ENCODE measurements at regions not wholly inside any gene's neighbourhood (a gene's known extent, or its start where the extent isn't known, plus 50 kb on each side); places are given as distances from the start of the nearest gene placed in this dataset.

DNA sequence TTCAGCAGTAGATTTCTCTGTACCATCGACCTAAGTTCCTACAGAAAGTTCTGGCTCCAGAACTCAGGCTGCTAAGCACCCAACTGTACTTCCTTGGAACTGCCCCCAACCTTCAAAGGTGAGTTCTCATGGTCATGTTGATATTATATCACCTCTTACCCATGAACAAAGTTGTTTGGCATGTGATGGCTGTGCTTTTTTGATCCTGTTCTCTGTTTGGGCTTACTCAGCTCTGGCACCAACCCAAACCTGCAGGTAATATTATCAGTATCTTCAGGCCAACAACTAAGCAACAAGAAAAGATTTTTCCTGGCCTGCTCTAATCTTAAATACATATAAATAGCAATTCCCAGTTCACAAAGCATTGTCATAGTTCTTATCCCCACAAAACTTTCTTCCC lies 318.7 kb upstream of the LMCD1 start:
- no peaks in the 10 kb centered on the region for H3K9me3 Mint-ChIP-seq

DNA sequence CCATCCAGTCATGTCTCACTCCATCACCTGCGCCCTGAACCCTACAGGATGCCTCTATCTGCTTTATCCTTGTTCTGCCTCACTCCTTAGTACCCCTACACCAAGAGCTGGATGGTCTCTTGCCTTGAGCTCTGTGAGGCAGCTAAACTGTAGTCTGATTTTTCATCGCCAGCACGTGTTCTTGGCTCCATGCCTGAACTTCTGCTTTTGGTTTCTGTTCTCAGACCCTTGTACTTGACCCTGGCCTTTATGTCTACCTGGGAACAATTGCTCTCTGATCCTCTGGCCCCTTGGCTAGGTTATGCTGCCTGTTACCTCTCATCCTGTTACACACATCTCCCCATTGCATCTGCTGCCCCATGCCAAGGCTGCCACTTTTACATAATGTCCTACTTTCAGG lies 318.0 kb upstream of the LMCD1 start:
- Mint-ChIP-seq H3K4me1 (no peaks in the 10 kb centered on the region), H3K36me3 (ENCODE audit: low read depth) (no peaks in the 10 kb centered on the region), H3K9me3 (no peaks in the 10 kb centered on the region), H3K27me3 (ENCODE audit: low read depth) (no peaks in the 10 kb centered on the region), H3K4me3 (no peak overlapping the region), H3K27ac (no peak overlapping the region)
- no peak for TF ChIP-seq CTCF (IDR thresholded peaks at IDR 0.05; ENCODE audit: unreplicated experiment in 3 of 3)

More for the DNA sequence above, 318.7 kb upstream of the LMCD1 start:
- H3K27ac Mint-ChIP-seq: no peak overlapping the region
- no peak for TF ChIP-seq CTCF (IDR thresholded peaks at IDR 0.05; ENCODE audit: unreplicated experiment in 3 of 3)
- H3K27me3 Mint-ChIP-seq (ENCODE audit: low read depth): no peaks in the 10 kb centered on the region
- H3K4me3 Mint-ChIP-seq: no peak overlapping the region
- H3K4me1 Mint-ChIP-seq: no peaks in the 10 kb centered on the region
- no peaks in the 10 kb centered on the region for H3K36me3 Mint-ChIP-seq (ENCODE audit: low read depth)

DNA sequence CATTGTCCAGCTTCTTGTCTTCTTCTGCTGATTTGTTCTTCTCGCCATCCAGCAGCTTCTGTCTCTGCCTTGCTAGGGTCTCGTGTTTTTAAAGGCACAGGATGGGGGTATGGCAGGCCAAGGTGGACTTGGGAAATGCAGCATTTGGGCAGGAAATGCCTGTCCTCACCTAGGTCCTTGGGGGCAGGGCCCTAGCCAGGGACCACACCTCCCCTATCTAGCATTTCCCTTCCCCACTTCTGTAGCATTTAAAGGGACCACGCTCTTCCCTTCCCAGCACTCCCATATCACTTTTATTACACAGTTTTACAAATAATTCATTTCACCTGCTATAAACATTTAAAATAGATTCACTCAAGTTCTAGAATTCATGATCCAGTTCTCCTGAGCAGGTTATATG lies 315.4 kb upstream of the LMCD1 start:
- Mint-ChIP-seq H3K27ac (no peak overlapping the region), H3K4me3 (no peak overlapping the region), H3K36me3 (ENCODE audit: low read depth) (no peaks in the 10 kb centered on the region), H3K4me1 (no peaks in the 10 kb centered on the region), H3K9me3 (peaks cover 4% of the 10 kb centered on the region), H3K27me3 (ENCODE audit: low read depth) (no peaks in the 10 kb centered on the region)
- TF ChIP-seq CTCF (IDR thresholded peaks at IDR 0.05; ENCODE audit: unreplicated experiment in 3 of 3): no peak

DNA sequence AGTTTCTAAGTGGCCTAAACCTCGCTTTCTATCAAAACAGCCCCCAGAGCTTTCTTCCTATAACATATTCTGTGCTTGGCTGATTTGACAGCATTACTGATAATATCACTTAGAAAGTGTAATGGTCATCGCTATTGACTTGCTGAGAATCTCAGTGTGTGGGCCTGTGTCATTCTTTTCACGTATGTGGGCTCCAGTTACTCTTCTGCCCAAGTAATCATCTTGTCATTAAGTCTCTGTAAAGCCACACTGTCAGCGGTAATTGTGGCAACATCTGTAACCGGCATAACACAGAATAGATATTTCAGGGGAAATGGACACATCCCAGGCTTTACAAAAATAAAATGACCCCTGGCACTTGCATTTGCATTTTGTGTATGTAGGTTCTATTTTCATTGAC lies 313.6 kb upstream of the LMCD1 start:
- Mint-ChIP-seq H3K9me3 (peaks cover 17% of the 10 kb centered on the region), H3K4me3 (no peak overlapping the region), H3K27ac (no peak overlapping the region), H3K27me3 (ENCODE audit: low read depth) (no peaks in the 10 kb centered on the region), H3K4me1 (no peaks in the 10 kb centered on the region), H3K36me3 (ENCODE audit: low read depth) (peaks cover 4% of the 10 kb centered on the region)
- no peak for TF ChIP-seq CTCF (IDR thresholded peaks at IDR 0.05; ENCODE audit: unreplicated experiment in 3 of 3)

- Mint-ChIP-seq H3K27me3 (ENCODE audit: low read depth) (no peaks in the 10 kb centered on the region), H3K27ac (no peak overlapping the region), H3K36me3 (ENCODE audit: low read depth) (peaks cover 4% of the 10 kb centered on the region), H3K4me1 (no peaks in the 10 kb centered on the region), H3K4me3 (no peak overlapping the region), H3K9me3 (peaks cover 17% of the 10 kb centered on the region)
- no peak for TF ChIP-seq CTCF (IDR thresholded peaks at IDR 0.05; ENCODE audit: unreplicated experiment in 3 of 3)
These were observed 312.6 kb upstream of the LMCD1 start for GRCh38 chr3:8189051-8189450.

DNA sequence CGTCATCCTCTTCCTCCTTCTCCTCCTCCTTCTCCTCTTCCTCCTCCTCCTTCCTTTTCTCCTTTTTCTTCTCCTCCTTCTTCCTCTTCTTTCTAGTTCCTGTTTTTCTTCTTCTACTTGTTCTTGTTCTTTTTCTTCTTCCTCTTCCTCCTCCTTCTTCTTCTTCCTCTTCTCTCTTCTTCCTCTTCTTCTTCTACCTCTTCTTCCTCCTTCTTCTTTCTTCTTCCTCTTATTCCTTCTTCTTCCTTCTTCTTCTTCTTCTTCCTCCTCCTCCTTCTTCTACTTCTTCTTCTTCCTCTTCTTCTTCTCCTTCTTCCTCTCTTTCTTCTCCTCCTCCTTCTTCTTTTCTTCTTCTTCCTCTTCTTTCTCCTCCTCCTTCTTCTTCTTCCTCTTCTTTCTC lies 310.2 kb upstream of the LMCD1 start:
- no peak for TF ChIP-seq CTCF (IDR thresholded peaks at IDR 0.05; ENCODE audit: unreplicated experiment in 3 of 3)
- Mint-ChIP-seq H3K9me3 (peaks cover 17% of the 10 kb centered on the region), H3K36me3 (ENCODE audit: low read depth) (peaks cover 4% of the 10 kb centered on the region), H3K4me1 (no peaks in the 10 kb centered on the region), H3K27me3 (ENCODE audit: low read depth) (no peaks in the 10 kb centered on the region), H3K27ac (no peak overlapping the region), H3K4me3 (no peak overlapping the region)

All from nephron (organoid).